ENCODE measurements at regions not wholly inside any gene's neighbourhood (a gene's known extent, or its start where the extent isn't known, plus 50 kb on each side); places are given as distances from the start of the nearest gene placed in this dataset.

- Histone ChIP-seq H2AFZ (ENCODE audit: low read length) (no peak overlapping the region), H3F3A (ENCODE audit: insufficient read depth, low read length) (no peaks in the 10 kb centered on the region), H3K4me2 (ENCODE audit: low read length) (no peak overlapping the region), H3K4me3 (ENCODE audit: low read depth, low read length, poor library complexity, severe bottlenecking) (no peak overlapping the region), H3K27ac (ENCODE audit: low read depth, low read length, poor library complexity, severe bottlenecking) (no peak overlapping the region), H3K36me3 (ENCODE audit: insufficient read depth, low read length) (no peaks in the 10 kb centered on the region), H3K9me2 (ENCODE audit: low read depth, low read length) (no peaks in the 10 kb centered on the region), H4K20me1 (ENCODE audit: insufficient read depth, low read length) (no peaks in the 10 kb centered on the region), H3K9ac (ENCODE audit: low read length) (no peak overlapping the region), H3K27me3 (ENCODE audit: insufficient read depth, low read length) (no peaks in the 10 kb centered on the region), H3K9me3 (ENCODE audit: low read length) (no peaks in the 10 kb centered on the region), H3K4me1 (ENCODE audit: insufficient read depth, low read length, severe bottlenecking) (no peaks in the 10 kb centered on the region), H3K79me2 (ENCODE audit: insufficient read depth, low read length) (no peaks in the 10 kb centered on the region)
- TF ChIP-seq, protein P1, sequence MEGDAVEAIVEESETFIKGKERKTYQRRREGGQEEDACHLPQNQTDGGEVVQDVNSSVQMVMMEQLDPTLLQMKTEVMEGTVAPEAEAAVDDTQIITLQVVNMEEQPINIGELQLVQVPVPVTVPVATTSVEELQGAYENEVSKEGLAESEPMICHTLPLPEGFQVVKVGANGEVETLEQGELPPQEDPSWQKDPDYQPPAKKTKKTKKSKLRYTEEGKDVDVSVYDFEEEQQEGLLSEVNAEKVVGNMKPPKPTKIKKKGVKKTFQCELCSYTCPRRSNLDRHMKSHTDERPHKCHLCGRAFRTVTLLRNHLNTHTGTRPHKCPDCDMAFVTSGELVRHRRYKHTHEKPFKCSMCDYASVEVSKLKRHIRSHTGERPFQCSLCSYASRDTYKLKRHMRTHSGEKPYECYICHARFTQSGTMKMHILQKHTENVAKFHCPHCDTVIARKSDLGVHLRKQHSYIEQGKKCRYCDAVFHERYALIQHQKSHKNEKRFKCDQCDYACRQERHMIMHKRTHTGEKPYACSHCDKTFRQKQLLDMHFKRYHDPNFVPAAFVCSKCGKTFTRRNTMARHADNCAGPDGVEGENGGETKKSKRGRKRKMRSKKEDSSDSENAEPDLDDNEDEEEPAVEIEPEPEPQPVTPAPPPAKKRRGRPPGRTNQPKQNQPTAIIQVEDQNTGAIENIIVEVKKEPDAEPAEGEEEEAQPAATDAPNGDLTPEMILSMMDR (IDR thresholded peaks at IDR 0.05; ENCODE audit: low read length), result no peak
- TF ChIP-seq EZH2 (IDR thresholded peaks at IDR 0.05; ENCODE audit: borderline replicate concordance, low read length), result no peak
Observed at GRCh38 chr10:10663622-10664021, 354.1 kb upstream of the CELF2 start.

- Histone ChIP-seq H3K27ac (ENCODE audit: low read depth, low read length, poor library complexity, severe bottlenecking) (no peak overlapping the region), H3K9ac (ENCODE audit: low read length) (no peak overlapping the region), H3K9me3 (ENCODE audit: low read length) (no peaks in the 10 kb centered on the region), H3K79me2 (ENCODE audit: insufficient read depth, low read length) (no peaks in the 10 kb centered on the region), H2AFZ (ENCODE audit: low read length) (no peak overlapping the region), H3K4me2 (ENCODE audit: low read length) (no peak overlapping the region), H3K4me1 (ENCODE audit: insufficient read depth, low read length, severe bottlenecking) (no peaks in the 10 kb centered on the region), H3K27me3 (ENCODE audit: insufficient read depth, low read length) (no peaks in the 10 kb centered on the region), H3K9me2 (ENCODE audit: low read depth, low read length) (no peaks in the 10 kb centered on the region), H4K20me1 (ENCODE audit: insufficient read depth, low read length) (no peaks in the 10 kb centered on the region), H3K36me3 (ENCODE audit: insufficient read depth, low read length) (no peaks in the 10 kb centered on the region), H3K4me3 (ENCODE audit: low read depth, low read length, poor library complexity, severe bottlenecking) (no peak overlapping the region), H3F3A (ENCODE audit: insufficient read depth, low read length) (no peaks in the 10 kb centered on the region)
- TF ChIP-seq EZH2 (IDR thresholded peaks at IDR 0.05; ENCODE audit: borderline replicate concordance, low read length), result no peak
- TF ChIP-seq, protein P1 (IDR thresholded peaks at IDR 0.05; ENCODE audit: low read length), result no peak
Observed at GRCh38 chr10:10665750-10666149, 351.9 kb upstream of the CELF2 start.

DNA sequence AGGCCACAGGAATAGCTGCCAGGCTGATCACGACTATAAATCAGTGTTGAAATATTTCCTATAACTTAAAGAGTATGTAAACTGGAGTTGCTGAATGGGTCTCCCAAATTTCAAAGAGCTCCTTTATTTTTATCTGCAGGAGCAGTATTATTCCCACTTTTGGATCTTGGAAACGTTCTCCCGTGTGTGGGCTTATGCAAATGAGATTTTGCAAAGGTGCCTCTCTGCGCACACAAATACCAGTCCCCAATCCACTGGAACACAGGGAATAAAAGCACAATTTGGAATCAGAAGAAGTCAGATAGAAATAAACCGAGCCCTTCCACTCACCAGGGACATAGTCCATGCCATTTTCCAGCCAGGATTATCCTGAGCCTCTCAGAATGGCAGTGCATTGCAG, 350.2 kb upstream of the CELF2 start:
- Histone ChIP-seq H3K79me2 (ENCODE audit: insufficient read depth, low read length) (no peaks in the 10 kb centered on the region), H3K27ac (ENCODE audit: low read depth, low read length, poor library complexity, severe bottlenecking) (no peak overlapping the region), H2AFZ (ENCODE audit: low read length) (no peak overlapping the region), H3K4me1 (ENCODE audit: insufficient read depth, low read length, severe bottlenecking) (no peaks in the 10 kb centered on the region), H3K36me3 (ENCODE audit: insufficient read depth, low read length) (no peaks in the 10 kb centered on the region), H3F3A (ENCODE audit: insufficient read depth, low read length) (no peaks in the 10 kb centered on the region), H3K4me3 (ENCODE audit: low read depth, low read length, poor library complexity, severe bottlenecking) (no peak overlapping the region), H3K9me2 (ENCODE audit: low read depth, low read length) (no peaks in the 10 kb centered on the region), H3K9me3 (ENCODE audit: low read length) (no peaks in the 10 kb centered on the region), H4K20me1 (ENCODE audit: insufficient read depth, low read length) (no peaks in the 10 kb centered on the region), H3K9ac (ENCODE audit: low read length) (no peak overlapping the region), H3K27me3 (ENCODE audit: insufficient read depth, low read length) (no peaks in the 10 kb centered on the region), H3K4me2 (ENCODE audit: low read length) (no peak overlapping the region)
- TF ChIP-seq, protein P1 (IDR thresholded peaks at IDR 0.05; ENCODE audit: low read length), result no peak
- no peak for TF ChIP-seq EZH2 (IDR thresholded peaks at IDR 0.05; ENCODE audit: borderline replicate concordance, low read length)
